ENCODE measurements at regions not wholly inside any gene's neighbourhood (a gene's known extent, or its start where the extent isn't known, plus 50 kb on each side); places are given as distances from the start of the nearest gene placed in this dataset.

- no peak overlapping the region for H3K4me3 ChIP-seq (replicated peaks; ENCODE audit: low read depth, low read length)
- no peaks in the 10 kb centered on the region for H3K27me3 ChIP-seq (replicated peaks; ENCODE audit: control insufficient read depth, insufficient read depth, low read length)
- no peak for DNase-seq (ENCODE audit: extremely low read depth, insufficient read length)
- H3K36me3 ChIP-seq (ENCODE audit: control insufficient read depth, insufficient read depth, low read length): no peaks in the 10 kb centered on the region
- TF ChIP-seq, protein P1, sequence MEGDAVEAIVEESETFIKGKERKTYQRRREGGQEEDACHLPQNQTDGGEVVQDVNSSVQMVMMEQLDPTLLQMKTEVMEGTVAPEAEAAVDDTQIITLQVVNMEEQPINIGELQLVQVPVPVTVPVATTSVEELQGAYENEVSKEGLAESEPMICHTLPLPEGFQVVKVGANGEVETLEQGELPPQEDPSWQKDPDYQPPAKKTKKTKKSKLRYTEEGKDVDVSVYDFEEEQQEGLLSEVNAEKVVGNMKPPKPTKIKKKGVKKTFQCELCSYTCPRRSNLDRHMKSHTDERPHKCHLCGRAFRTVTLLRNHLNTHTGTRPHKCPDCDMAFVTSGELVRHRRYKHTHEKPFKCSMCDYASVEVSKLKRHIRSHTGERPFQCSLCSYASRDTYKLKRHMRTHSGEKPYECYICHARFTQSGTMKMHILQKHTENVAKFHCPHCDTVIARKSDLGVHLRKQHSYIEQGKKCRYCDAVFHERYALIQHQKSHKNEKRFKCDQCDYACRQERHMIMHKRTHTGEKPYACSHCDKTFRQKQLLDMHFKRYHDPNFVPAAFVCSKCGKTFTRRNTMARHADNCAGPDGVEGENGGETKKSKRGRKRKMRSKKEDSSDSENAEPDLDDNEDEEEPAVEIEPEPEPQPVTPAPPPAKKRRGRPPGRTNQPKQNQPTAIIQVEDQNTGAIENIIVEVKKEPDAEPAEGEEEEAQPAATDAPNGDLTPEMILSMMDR (IDR thresholded peaks at IDR 0.05; ENCODE audit: insufficient read depth, low read length, poor library complexity, severe bottlenecking): no peak
Measured at GRCh38 chr14:86601813-86602212, 1071.9 kb downstream of the FLRT2 start.

DNA sequence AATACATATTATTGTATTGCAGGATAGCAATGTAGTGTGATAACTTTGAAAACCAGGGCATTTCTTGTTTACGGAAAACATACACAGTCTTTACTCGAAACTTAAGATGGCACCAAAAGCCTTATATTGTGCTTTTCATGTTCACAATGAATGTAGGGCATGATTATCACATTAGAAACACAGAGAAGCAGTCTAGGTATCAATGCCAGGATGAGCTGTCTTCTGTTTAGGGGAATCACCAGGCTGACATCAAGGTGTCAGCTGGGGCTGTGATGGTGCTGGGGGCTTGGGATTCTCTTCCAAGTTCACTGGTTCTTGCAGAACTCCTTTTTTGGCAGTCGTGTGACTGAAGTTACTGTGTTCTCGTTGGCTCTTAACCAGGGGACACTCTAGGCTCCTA is 1067.3 kb downstream of the FLRT2 start:
- Histone ChIP-seq H3K36me3 (ENCODE audit: control insufficient read depth, insufficient read depth, low read length) (no peaks in the 10 kb centered on the region), H3K27me3 (replicated peaks; ENCODE audit: control insufficient read depth, insufficient read depth, low read length) (no peaks in the 10 kb centered on the region), H3K4me3 (replicated peaks; ENCODE audit: low read depth, low read length) (no peak overlapping the region)
- no peak for DNase-seq (ENCODE audit: extremely low read depth, insufficient read length)
- TF ChIP-seq, protein P1 (IDR thresholded peaks at IDR 0.05; ENCODE audit: insufficient read depth, low read length, poor library complexity, severe bottlenecking): no peak

- TF ChIP-seq, protein P1 (IDR thresholded peaks at IDR 0.05; ENCODE audit: insufficient read depth, low read length, poor library complexity, severe bottlenecking): no peak
- Histone ChIP-seq H3K4me3 (replicated peaks; ENCODE audit: low read depth, low read length) (no peak overlapping the region), H3K27me3 (replicated peaks; ENCODE audit: control insufficient read depth, insufficient read depth, low read length) (no peaks in the 10 kb centered on the region), H3K36me3 (ENCODE audit: control insufficient read depth, insufficient read depth, low read length) (no peaks in the 10 kb centered on the region)
- DNase-seq (ENCODE audit: extremely low read depth, insufficient read length): no peak
Measured at GRCh38 chr14:86596024-86596423, 1066.1 kb downstream of the FLRT2 start.

- TF ChIP-seq, protein P1 (IDR thresholded peaks at IDR 0.05; ENCODE audit: insufficient read depth, low read length, poor library complexity, severe bottlenecking): no peak
- Histone ChIP-seq H3K27me3 (replicated peaks; ENCODE audit: control insufficient read depth, insufficient read depth, low read length) (no peaks in the 10 kb centered on the region), H3K4me3 (replicated peaks; ENCODE audit: low read depth, low read length) (no peak overlapping the region), H3K36me3 (ENCODE audit: control insufficient read depth, insufficient read depth, low read length) (no peaks in the 10 kb centered on the region)
- no peak for DNase-seq (ENCODE audit: extremely low read depth, insufficient read length)
Measured at GRCh38 chr14:86575141-86575540, 1045.2 kb downstream of the FLRT2 start.

GRCh38 chr14:86574778-86575129 is 1044.8 kb downstream of the FLRT2 start:
- H3K36me3 ChIP-seq (ENCODE audit: control insufficient read depth, insufficient read depth, low read length): no peaks in the 10 kb centered on the region
- no peak overlapping the region for H3K4me3 ChIP-seq (replicated peaks; ENCODE audit: low read depth, low read length)
- DNase-seq (ENCODE audit: extremely low read depth, insufficient read length): no peak
- TF ChIP-seq, protein P1 (IDR thresholded peaks at IDR 0.05; ENCODE audit: insufficient read depth, low read length, poor library complexity, severe bottlenecking): no peak
- H3K27me3 ChIP-seq (replicated peaks; ENCODE audit: control insufficient read depth, insufficient read depth, low read length): no peaks in the 10 kb centered on the region

DNA sequence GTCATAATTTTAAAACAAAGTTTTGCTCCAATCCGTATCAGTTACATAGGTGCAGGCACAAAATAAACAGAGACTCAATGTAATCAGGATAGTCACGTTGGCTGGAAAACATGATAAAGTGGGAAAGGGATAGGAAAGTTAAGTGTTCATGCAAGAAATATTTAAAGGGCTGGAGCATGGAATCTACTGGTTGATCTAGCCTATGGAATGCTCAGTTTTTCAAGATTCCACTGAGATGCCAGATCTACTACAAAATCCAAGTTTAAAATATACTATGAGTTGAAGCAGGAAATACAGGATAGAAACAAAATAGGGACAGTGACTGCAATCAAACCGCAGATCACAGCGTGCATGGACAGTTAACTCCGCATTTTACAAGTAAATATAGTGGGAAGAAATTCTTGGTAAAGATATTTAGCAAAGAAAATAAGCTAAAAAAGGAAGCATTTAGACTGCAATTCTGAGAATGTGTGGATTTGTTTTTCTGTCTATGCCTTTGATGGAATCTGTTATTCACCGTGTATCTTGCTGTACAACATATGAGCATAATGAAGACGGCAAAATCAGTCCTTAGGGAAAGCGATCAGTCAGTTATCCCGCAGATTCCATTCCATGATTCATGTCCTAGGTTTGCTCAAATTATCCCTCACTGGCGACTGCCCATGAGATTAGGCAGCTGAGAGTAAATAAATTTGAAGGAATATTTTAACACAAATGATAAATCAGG is 1044.3 kb downstream of the FLRT2 start:
- H3K4me3 ChIP-seq (replicated peaks; ENCODE audit: low read depth, low read length): no peak overlapping the region
- no peak for DNase-seq (ENCODE audit: extremely low read depth, insufficient read length)

More for the DNA sequence above, 1044.3 kb downstream of the FLRT2 start:
- TF ChIP-seq, protein P1 (IDR thresholded peaks at IDR 0.05; ENCODE audit: insufficient read depth, low read length, poor library complexity, severe bottlenecking): no peak
- H3K27me3 ChIP-seq (replicated peaks; ENCODE audit: control insufficient read depth, insufficient read depth, low read length): no peaks in the 10 kb centered on the region
- H3K36me3 ChIP-seq (ENCODE audit: control insufficient read depth, insufficient read depth, low read length): no peaks in the 10 kb centered on the region
